Vagina (tissue), 2 donors: ENCODE measurements at regions not wholly inside any gene's neighbourhood (a gene's known extent, or its start where the extent isn't known, plus 50 kb on each side); places are given as distances from the start of the nearest gene placed in this dataset.

ENCODE experiments used
- POLR2A ChIP-seq, 2 donors: fragments of 450-650 bp; IDR thresholded peaks; one replicate each; pipeline ENCODE4 v1.6.1; 2017; ENCODE audit warnings: antibody characterized with exemption in 2 of 2, mild to moderate bottlenecking in 2 of 2, moderate library complexity in 2 of 2
- TF ChIP-seq, protein P1 (sequence below), 3 experiments: fragments of 450-650 bp in 2 of 3; fragments of 200-600 bp in 1 of 3; sonication (generic) in 1 of 3; IDR thresholded peaks; one replicate each; pipeline ENCODE4 v1.5.1; 2017 to 2019; ENCODE audit warnings: antibody characterized with exemption in 3 of 3, mild to moderate bottlenecking in 2 of 3, moderate library complexity in 2 of 3

DNA sequence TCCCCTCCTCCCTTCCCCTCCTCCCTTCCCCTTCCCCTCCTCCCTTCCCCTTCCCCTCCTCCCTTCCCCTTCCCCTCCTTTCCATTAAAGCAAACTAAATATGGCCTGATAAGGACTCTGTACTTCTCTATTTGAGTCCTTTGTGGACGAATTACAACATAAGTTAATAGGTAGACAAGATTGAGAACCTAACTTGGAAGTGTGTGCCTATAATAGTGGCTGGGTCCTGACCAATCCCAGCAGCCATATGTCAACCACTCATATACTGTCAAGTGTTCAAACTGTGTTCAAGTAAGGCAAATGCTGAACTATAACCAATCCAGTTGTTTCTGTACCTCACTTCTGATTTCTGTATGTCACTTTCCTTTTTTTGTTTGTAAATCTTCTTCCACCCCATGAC is 97.1 kb upstream of the RBMS1 start:
- TF ChIP-seq, protein P1, sequence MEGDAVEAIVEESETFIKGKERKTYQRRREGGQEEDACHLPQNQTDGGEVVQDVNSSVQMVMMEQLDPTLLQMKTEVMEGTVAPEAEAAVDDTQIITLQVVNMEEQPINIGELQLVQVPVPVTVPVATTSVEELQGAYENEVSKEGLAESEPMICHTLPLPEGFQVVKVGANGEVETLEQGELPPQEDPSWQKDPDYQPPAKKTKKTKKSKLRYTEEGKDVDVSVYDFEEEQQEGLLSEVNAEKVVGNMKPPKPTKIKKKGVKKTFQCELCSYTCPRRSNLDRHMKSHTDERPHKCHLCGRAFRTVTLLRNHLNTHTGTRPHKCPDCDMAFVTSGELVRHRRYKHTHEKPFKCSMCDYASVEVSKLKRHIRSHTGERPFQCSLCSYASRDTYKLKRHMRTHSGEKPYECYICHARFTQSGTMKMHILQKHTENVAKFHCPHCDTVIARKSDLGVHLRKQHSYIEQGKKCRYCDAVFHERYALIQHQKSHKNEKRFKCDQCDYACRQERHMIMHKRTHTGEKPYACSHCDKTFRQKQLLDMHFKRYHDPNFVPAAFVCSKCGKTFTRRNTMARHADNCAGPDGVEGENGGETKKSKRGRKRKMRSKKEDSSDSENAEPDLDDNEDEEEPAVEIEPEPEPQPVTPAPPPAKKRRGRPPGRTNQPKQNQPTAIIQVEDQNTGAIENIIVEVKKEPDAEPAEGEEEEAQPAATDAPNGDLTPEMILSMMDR (IDR thresholded peaks at IDR 0.05) = no peak
- no peak for TF ChIP-seq POLR2A (IDR thresholded peaks at IDR 0.05)
